Activated CD8-positive, alpha-beta T cell treated with anti-CD3 and anti-CD28 coated beads, Interleukin-2, amount 10 ng/mL, durations not matched to agents 7 days and 5 days (primary cell): ENCODE measurements at regions not wholly inside any gene's neighbourhood (a gene's known extent, or its start where the extent isn't known, plus 50 kb on each side); places are given as distances from the start of the nearest gene placed in this dataset.

ENCODE experiments used
- ATAC-seq: fragments of 150-1000 bp; cut with Tn5 transposase; one replicate; pipeline ENCODE4 v1.10.0; 2021; ENCODE audit warnings: moderate library complexity
- CTCF ChIA-PET: fragments of 350-600 bp; sonication (Branson Sonifier 250); formaldehyde crosslinking; loops from one replicate; lab custom pipeline; 2021; ENCODE audit warnings: antibody characterized with exemption; lab: Charles Lee
- POLR2A ChIA-PET: fragments of 350-600 bp; sonication (Branson Sonifier 250); formaldehyde crosslinking; loops from one replicate; lab custom pipeline; 2021; ENCODE audit warnings: antibody characterized with exemption; lab: Charles Lee
- DNase-seq: peaks from one replicate; pipeline ENCODE4 v3.0.0-alpha.2; 2020
- H3K27ac Mint-ChIP-seq: one replicate; pipeline ENCODE4 v1.8.0; 2021; ENCODE audit warnings: mild to moderate bottlenecking, mixed read lengths
- H3K27me3 Mint-ChIP-seq: one replicate; pipeline ENCODE4 v1.8.0; 2021; ENCODE audit warnings: low read depth, mixed read lengths
- H3K36me3 Mint-ChIP-seq: one replicate; pipeline ENCODE4 v1.8.0; 2021; ENCODE audit warnings: low read depth, mixed read lengths
- H3K4me1 Mint-ChIP-seq: one replicate; pipeline ENCODE4 v1.8.0; 2021; ENCODE audit warnings: low read depth, mixed read lengths
- H3K4me3 Mint-ChIP-seq: one replicate; pipeline ENCODE4 v1.8.0; 2021; ENCODE audit warnings: mild to moderate bottlenecking, mixed read lengths
- H3K9me3 Mint-ChIP-seq: one replicate; pipeline ENCODE4 v1.8.0; 2022; ENCODE audit warnings: mixed read lengths; ENCODE audit not compliant: insufficient read depth

DNA sequence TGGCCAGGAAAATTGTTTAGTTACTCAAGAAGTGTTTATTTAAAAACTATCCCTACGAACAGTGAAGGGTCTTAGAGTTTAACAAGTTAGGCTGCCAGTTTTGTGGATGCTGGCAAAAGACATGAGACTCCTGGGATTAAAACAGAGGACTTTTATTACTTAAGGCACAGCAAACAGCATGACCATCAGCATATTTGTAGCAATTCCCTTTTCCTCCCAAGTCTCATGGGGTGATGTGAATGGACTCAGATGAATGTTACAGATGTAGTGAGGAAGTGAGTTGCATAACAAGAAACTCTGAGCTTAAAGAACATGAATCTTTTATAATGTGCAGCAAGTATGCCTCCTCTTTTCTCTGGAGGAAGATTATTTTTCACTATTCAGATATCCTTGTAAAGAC lies 695.8 kb downstream of the RPS29 start:
- ChIA-PET POLR2A (no interaction called here), CTCF (no interaction called here)
- Mint-ChIP-seq H3K9me3 (no peaks in the 10 kb centered on the region), H3K27me3 (no peaks in the 10 kb centered on the region), H3K27ac (no peak overlapping the region), H3K4me1 (no peaks in the 10 kb centered on the region), H3K4me3 (no peak overlapping the region), H3K36me3 (no peaks in the 10 kb centered on the region)
- DNase-seq: no peak
- no peak for ATAC-seq

DNA sequence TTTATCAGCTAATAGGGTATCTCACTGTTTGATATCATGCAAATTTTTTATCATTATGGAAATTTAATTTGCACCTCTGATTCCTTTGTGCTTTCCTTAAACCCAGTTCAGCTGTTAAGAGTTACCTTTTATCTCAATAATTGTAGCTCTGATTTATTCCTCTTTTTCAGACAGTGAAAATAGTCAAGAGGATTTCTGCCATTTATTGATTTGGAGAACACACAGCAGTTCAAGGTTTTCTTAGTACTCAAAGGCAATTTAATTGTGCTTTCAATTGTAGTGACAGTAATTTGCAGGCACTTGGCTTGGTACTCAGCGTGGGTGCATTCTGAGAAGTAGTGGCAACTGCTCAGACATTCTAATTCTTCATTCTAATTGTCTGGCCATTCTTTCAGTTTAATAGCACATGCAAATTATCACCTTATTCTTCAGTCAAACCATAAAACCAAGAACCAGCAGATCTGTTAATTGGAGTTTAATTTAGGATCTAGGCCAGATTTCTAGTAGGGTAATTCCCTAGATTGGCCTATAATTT lies 709.3 kb downstream of the RPS29 start:
- no peak overlapping the region for H3K27ac Mint-ChIP-seq
- ChIA-PET CTCF (no interaction called here), POLR2A (no interaction called here)
- H3K4me1 Mint-ChIP-seq: no peaks in the 10 kb centered on the region
- H3K4me3 Mint-ChIP-seq: no peak overlapping the region
- no peaks in the 10 kb centered on the region for H3K9me3 Mint-ChIP-seq
- ATAC-seq: no peak
- no peaks in the 10 kb centered on the region for H3K36me3 Mint-ChIP-seq
- DNase-seq: no peak
- no peaks in the 10 kb centered on the region for H3K27me3 Mint-ChIP-seq

DNA sequence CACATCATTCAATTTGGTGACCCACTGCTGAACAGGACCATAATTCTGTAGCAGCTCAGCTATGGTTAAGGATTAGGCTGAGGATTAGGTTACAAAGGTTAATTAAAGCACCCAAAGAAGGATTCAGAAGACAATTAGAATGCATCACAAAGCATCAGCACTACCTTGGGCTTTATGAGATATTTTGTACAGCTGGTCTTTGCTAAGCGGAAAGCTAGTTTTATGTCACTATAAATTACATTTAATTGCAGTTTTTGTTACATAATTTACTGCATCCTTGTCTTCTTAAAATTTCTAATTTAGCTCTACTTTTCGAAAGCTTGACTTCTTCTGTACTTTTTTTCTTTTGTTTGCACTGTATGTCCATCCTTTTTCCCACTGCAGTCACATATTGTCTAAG lies 711.5 kb downstream of the RPS29 start:
- H3K27me3 Mint-ChIP-seq: no peaks in the 10 kb centered on the region
- no peak overlapping the region for H3K27ac Mint-ChIP-seq
- ChIA-PET POLR2A (no interaction called here), CTCF (no interaction called here)
- no peaks in the 10 kb centered on the region for H3K36me3 Mint-ChIP-seq
- no peaks in the 10 kb centered on the region for H3K4me1 Mint-ChIP-seq
- H3K4me3 Mint-ChIP-seq: no peak overlapping the region
- H3K9me3 Mint-ChIP-seq: no peaks in the 10 kb centered on the region
- ATAC-seq (no peak), DNase-seq (no peak)

DNA sequence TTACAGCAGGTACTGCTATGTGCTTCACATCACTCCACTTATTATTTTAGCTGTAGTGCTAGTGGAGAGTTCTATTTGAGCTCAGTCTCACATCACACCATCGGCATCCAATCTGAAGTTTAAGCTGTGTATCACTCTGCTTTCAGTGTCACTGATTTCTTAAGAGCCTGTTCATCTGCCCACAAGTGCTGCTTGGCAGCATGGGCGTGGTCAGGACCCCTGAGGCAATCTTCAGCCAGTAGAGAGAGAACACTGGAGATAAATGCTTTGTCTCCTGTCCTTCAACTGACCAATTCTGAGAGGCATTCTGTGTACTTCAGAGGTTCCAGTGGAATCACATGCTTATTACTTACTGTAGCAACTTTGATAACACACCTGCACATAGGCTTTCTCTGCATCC lies 728.8 kb downstream of the RPS29 start:
- H3K4me1 Mint-ChIP-seq: no peaks in the 10 kb centered on the region
- DNase-seq: no peak
- H3K4me3 Mint-ChIP-seq: no peak overlapping the region
- ChIA-PET CTCF (no interaction called here), POLR2A (no interaction called here)
- ATAC-seq: no peak
- no peaks in the 10 kb centered on the region for H3K27me3 Mint-ChIP-seq
- H3K9me3 Mint-ChIP-seq: no peaks in the 10 kb centered on the region
- H3K27ac Mint-ChIP-seq: no peak overlapping the region
- no peaks in the 10 kb centered on the region for H3K36me3 Mint-ChIP-seq

DNA sequence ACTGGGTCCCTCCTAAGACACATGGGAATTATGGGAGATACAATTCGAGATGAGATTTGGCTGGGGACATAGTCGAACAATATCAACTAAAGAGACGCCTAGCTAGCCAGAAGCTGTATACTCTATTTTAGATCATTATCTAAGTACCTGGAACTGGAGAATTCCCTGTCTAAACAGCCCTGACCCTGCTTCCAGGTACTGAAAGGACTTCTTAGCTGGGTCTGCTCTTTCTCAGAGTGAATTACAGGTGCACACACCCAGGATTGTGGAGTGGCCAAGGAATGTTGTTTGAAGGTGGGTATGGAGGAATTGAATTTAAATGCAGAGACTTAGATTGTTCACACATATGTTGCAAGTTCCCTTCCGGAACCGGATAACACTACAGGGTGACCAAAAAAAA lies 733.0 kb downstream of the RPS29 start:
- ChIA-PET POLR2A (no interaction called here), CTCF (no interaction called here)
- no peaks in the 10 kb centered on the region for H3K36me3 Mint-ChIP-seq
- no peaks in the 10 kb centered on the region for H3K4me1 Mint-ChIP-seq
- ATAC-seq (no peak), DNase-seq (no peak)
- H3K9me3 Mint-ChIP-seq: no peaks in the 10 kb centered on the region
- H3K27ac Mint-ChIP-seq: no peak overlapping the region
- H3K27me3 Mint-ChIP-seq: no peaks in the 10 kb centered on the region
- H3K4me3 Mint-ChIP-seq: no peak overlapping the region

DNA sequence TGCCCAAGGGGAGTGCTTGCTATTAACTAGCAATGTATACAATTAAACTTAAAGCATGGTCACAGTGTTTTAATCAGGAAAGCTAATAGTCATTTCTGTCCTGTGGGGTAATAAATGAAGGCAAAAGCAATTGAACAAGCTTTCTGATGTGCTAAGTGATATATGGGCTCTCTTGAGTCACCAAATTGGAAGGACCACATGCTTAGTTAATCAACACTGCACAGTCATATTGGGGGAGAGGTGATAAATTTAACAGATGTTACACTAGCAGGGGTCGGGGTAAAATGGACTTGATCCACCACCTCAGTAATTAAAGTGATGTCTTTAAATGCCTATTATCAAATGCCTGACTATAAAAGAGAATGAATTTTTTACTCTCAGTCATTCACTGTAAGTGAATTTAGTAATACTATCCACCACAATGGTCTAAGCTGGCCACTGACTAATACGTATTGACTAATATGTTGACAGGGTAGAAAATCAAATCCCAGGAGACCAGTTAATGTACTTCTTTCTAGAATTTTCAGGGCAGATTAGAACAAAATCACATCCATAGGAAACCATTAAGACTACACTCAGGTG lies 736.3 kb downstream of the RPS29 start:
- H3K9me3 Mint-ChIP-seq: no peaks in the 10 kb centered on the region
- H3K27ac Mint-ChIP-seq: no peak overlapping the region
- H3K4me3 Mint-ChIP-seq: no peak overlapping the region
- POLR2A ChIA-PET: no interaction called here
- CTCF ChIA-PET: no interaction called here
- DNase-seq (no peak), ATAC-seq (no peak)
- H3K4me1 Mint-ChIP-seq: no peaks in the 10 kb centered on the region
- no peaks in the 10 kb centered on the region for H3K36me3 Mint-ChIP-seq
- no peaks in the 10 kb centered on the region for H3K27me3 Mint-ChIP-seq

DNA sequence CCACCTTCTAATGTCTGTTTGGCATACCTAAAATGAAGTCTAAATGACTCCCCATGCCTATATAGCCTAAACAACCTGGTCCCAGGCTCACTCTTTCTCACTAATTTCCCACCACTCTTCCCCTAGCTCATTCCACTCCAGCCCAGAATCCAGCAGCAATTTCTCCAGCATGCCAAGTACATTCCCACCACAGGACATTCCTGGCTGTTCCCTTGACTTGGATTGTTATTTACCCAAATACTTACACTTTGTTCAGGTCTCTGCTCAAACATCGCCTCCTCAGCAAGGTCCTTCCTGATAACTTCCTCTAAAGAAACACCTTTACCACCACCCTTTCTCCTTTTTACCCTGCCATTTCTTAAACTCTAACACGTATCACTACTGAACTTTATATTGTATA lies 743.4 kb downstream of the RPS29 start:
- no peak overlapping the region for H3K4me3 Mint-ChIP-seq
- no peaks in the 10 kb centered on the region for H3K9me3 Mint-ChIP-seq
- H3K4me1 Mint-ChIP-seq: no peaks in the 10 kb centered on the region
- no peaks in the 10 kb centered on the region for H3K27me3 Mint-ChIP-seq
- POLR2A ChIA-PET: no interaction called here
- DNase-seq (no peak), ATAC-seq (no peak)
- H3K36me3 Mint-ChIP-seq: no peaks in the 10 kb centered on the region
- H3K27ac Mint-ChIP-seq: no peak overlapping the region
- CTCF ChIA-PET: no interaction called here

DNA sequence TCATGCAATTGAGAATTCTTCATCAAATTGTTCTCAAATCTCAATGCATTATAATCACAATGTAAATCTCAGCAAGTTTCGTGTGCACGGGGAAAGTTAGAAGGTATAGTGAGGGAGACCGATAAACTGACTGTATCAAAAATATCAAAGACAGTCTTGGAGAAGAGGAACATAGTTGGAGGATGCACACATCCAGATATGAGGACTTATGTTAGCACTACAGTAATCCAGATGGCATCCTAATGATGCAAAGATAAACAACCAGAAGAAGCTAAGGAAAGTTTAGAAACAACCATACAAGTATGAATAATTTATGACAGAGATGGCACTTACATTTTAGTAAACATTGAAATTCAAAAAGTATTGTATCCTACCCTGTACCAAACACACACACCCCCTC lies 760.1 kb downstream of the RPS29 start:
- no peaks in the 10 kb centered on the region for H3K4me1 Mint-ChIP-seq
- ATAC-seq (no peak), DNase-seq (no peak)
- H3K27ac Mint-ChIP-seq: no peak overlapping the region
- ChIA-PET POLR2A (no interaction called here), CTCF (no interaction called here)
- no peak overlapping the region for H3K4me3 Mint-ChIP-seq
- no peaks in the 10 kb centered on the region for H3K36me3 Mint-ChIP-seq
- no peaks in the 10 kb centered on the region for H3K27me3 Mint-ChIP-seq
- H3K9me3 Mint-ChIP-seq: no peaks in the 10 kb centered on the region

DNA sequence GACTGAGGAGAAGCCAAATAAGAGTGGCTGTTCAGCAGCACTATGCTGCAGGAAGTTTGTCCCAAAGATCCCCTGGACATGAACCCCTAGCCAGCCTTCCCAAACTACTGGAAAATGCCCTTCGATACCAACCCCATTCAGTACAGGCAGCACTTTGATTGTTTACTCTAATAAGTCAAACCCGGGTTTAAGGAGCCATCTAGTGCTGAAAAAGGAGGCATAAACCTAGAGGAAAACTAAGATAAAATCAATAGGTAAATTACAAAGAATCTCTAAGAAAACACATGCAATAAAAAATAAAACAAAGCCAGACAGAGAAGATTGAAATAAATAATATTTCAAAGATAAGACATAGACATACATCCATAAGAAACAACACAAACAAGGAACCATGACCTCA lies 771.6 kb downstream of the RPS29 start:
- ATAC-seq (no peak), DNase-seq (no peak)
- H3K9me3 Mint-ChIP-seq: no peaks in the 10 kb centered on the region
- no peak overlapping the region for H3K27ac Mint-ChIP-seq
- H3K36me3 Mint-ChIP-seq: no peaks in the 10 kb centered on the region
- H3K4me1 Mint-ChIP-seq: no peaks in the 10 kb centered on the region
- H3K27me3 Mint-ChIP-seq: no peaks in the 10 kb centered on the region
- CTCF ChIA-PET: no interaction called here
- no peak overlapping the region for H3K4me3 Mint-ChIP-seq
- POLR2A ChIA-PET: no interaction called here

DNA sequence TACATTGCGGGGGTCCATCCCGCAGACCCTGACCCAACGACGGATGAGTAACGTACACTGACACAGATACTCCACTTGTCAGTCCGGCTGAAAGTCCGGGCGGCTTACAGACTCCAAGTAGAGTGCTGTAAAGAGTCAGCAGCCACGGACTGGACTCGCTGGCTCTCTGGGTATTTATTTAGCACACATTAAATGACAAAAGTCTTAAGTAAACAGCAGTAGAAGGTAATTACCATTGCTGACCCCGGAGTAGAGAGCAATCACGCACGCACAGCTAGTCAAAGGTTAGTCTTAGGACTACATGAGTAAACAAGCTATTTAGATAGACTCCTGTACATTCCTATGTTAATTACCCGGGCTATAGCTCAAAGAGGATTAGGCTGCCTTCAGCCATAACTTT lies 780.9 kb downstream of the RPS29 start:
- Mint-ChIP-seq H3K27me3 (no peaks in the 10 kb centered on the region), H3K4me3 (no peak overlapping the region), H3K4me1 (no peaks in the 10 kb centered on the region), H3K9me3 (peaks cover 15% of the 10 kb centered on the region), H3K27ac (no peak overlapping the region), H3K36me3 (no peaks in the 10 kb centered on the region)
- ChIA-PET CTCF (no interaction called here), POLR2A (no interaction called here)
- ATAC-seq (no peak), DNase-seq (no peak)

DNA sequence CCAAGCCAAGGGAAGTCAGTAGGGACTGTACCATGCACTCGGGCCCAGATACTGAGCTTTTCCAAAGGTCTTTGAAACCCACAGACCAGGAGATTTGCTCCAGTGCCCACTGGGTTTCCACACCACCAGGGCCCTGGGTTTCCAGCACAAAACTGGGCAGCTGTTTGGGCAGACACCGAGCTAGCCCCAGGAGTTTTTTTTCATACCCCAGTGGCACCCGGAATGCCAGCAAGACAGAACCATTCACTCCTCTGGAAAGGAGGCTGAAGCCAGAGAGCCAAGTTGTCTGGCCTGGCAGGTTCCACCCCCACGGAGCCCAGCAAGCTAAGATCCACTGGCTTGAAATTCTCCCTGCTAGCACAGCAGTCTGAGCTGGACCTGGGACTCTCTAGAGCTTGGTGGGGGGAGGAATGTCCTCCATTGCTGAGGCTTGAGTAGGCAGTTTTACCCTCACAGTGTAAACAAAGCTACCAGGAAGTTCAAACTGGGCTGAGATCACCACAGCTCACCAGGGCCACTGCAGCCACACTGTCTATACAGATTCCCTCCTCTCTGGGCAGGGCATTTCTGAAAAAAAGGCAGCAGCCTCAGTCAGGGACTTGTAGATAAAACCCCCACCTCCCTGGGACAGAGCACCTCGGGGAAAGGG lies 793.7 kb downstream of the RPS29 start:
- Mint-ChIP-seq H3K4me3 (no peak overlapping the region), H3K27me3 (no peaks in the 10 kb centered on the region), H3K9me3 (no peaks in the 10 kb centered on the region), H3K27ac (no peak overlapping the region), H3K36me3 (no peaks in the 10 kb centered on the region), H3K4me1 (no peaks in the 10 kb centered on the region)
- no peak for DNase-seq
- no peak for ATAC-seq
- POLR2A ChIA-PET: no interaction called here
- CTCF ChIA-PET: no interaction called here

DNA sequence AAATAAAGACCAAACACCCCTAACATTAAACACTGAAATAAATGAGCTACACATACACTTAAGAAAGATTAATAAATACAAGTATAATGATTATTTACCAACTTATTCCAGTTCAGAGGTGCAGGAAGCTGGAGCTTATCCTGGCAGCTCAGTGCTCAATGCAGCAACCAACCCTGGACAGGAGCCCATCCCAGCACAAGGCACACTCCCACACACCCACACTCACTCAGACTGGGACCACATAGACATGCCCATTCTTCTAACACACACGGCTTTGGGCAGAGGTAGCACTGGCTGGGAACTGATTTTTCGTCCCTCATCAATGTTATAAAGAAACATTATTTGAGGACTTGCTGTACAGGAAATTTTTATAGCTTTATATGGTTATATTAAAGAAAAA lies 797.4 kb downstream of the RPS29 start:
- DNase-seq (no peak), ATAC-seq (no peak)
- no peaks in the 10 kb centered on the region for H3K27me3 Mint-ChIP-seq
- H3K4me1 Mint-ChIP-seq: no peaks in the 10 kb centered on the region
- H3K36me3 Mint-ChIP-seq: no peaks in the 10 kb centered on the region
- no peak overlapping the region for H3K27ac Mint-ChIP-seq
- POLR2A ChIA-PET: no interaction called here
- H3K4me3 Mint-ChIP-seq: no peak overlapping the region
- CTCF ChIA-PET: no interaction called here
- no peaks in the 10 kb centered on the region for H3K9me3 Mint-ChIP-seq

DNA sequence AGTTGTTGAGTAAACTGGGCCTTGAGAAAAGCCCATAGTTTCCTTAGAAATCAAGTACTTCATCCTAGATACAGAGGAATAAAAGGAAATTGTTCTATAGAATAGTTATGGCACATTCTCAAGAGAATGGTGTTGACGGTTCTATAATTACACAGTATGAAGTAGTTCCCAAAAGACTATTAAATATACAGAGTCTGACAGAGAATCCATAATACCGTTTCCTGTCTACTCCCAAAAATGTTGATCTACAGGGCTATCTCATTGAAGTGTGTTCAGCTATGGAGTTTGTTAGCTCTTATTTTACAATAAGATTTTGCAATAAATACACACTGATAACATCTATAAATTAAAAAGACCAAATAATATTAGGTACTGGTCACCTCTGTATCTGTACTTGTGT lies 799.7 kb downstream of the RPS29 start:
- Mint-ChIP-seq H3K9me3 (no peaks in the 10 kb centered on the region), H3K4me3 (no peak overlapping the region), H3K36me3 (no peaks in the 10 kb centered on the region), H3K27ac (no peak overlapping the region), H3K4me1 (no peaks in the 10 kb centered on the region), H3K27me3 (no peaks in the 10 kb centered on the region)
- POLR2A ChIA-PET: no interaction called here
- no peak for ATAC-seq
- no peak for DNase-seq
- CTCF ChIA-PET: no interaction called here
